GM18502 (cell line): ENCODE measurements at regions not wholly inside any gene's neighbourhood (a gene's known extent, or its start where the extent isn't known, plus 50 kb on each side); places are given as distances from the start of the nearest gene placed in this dataset.

ENCODE experiments used
- ATAC-seq: cut with Tn5 transposase; IDR thresholded peaks from one replicate; pipeline ENCODE4 v1.9.1; 2021; ENCODE audit warnings: mild to moderate bottlenecking; ENCODE audit not compliant: unreplicated experiment, poor library complexity

DNA sequence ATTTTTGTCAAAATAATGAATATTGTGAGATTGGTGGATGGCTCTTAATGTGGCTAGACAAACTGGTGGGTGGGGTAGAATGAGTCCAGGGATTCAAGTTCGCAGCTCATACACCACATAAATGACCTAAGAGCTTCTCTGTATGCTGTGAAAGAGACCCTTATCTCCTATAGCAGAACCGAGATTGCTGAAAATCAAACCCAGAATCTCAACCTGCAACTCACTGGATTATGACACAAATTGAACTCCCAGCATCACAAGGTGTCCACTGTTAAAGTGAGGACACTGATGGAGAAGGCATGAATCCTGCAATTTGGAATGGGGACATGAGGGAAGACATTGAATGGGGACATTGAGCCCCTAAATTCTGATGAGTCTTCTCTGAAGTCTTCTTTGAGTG is 51.3 kb upstream of the CNKSR3 start:
- ATAC-seq = no peak

DNA sequence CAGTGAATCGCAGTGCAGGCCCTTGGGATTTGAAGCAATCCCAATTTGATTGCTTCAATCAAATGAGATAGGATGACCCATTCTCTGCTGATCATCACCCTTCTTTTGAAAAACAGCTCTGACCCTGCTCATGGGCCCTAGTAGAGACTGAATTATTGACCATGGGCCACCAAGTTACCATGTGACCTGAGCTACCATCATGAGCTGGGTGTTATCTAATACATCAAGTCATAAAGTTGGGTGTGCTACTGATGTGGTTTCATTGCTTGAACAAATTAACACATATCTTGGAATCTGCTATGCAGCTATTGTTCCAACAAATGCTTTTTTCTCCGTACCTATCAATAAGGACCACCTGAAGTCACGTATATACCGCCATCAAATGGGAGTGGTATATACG is 54.8 kb upstream of the CNKSR3 start:
- ATAC-seq = no peak

- ATAC-seq = no peak
These were observed 56.4 kb upstream of the CNKSR3 start for GRCh38 chr6:154566866-154567265.

- no peak for ATAC-seq
These were observed 57.3 kb upstream of the CNKSR3 start for GRCh38 chr6:154567695-154568220.

- ATAC-seq = no peak
These were observed 58.8 kb upstream of the CNKSR3 start for GRCh38 chr6:154569156-154569862.

DNA sequence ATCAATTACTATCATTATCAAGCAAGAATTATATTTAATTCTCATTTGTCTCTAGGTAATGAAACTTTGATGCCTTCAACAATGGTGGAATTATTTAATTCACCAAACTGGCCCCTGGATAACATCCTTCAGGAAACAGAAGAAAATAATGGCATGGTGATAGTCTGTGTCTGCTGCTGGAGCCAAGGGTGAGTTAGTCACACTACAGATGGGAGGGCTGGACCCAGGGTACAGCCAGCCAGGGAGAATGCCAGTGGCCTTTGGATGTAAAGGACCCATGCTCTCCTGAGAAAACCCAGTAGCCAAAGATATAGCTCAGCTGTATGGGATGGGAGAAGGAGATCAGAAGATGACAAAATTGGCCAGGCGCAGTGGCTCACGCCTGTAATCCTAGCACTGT is 60.0 kb upstream of the CNKSR3 start:
- ATAC-seq = no peak

DNA sequence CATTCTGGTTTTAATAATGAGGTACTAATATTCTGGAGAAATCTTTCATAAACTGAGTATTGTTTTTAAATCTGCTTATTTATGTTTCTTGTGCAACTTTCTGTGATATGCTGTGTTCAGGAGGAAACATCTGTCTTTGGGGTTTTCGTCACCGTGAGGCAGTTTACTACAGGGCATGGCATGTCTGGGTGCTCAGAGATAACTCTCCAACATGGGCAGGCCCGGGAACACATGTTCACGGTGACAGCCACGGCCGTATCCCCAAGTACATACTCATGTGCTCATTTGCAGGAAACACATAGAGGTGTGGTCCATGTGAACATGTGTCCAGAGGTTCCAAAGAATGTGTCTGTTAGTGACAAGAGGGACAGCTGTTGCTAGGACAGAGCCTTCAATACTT is 62.1 kb upstream of the CNKSR3 start:
- no peak for ATAC-seq

- ATAC-seq = no peak
These were observed 67.6 kb upstream of the CNKSR3 start for GRCh38 chr6:154578004-154578559.

GRCh38 chr6:154579046-154579445 is 68.6 kb upstream of the CNKSR3 start:
- no peak for ATAC-seq

- ATAC-seq = no peak
These were observed 69.0 kb upstream of the CNKSR3 start for GRCh38 chr6:154579485-154579884.

GRCh38 chr6:154580397-154581135 is 70.1 kb upstream of the CNKSR3 start:
- no peak for ATAC-seq

DNA sequence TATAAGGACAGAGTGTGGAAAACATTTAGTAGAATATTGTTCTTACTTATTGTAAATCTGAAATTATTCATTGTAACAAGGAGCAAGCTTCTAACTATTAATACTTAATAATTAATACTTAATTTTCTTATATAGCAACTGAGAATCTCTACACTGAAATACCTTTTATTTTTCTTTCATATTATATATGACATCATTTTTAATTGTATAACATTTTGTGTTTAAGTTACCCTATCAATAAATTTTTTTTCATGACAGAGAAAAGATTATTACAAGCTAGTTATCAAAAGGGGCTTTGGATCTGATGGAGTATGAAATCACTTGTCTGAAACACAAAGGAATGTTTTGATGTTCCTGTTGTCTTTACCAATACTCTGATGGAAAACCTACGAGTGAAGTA is 72.2 kb upstream of the CNKSR3 start:
- ATAC-seq = no peak

DNA sequence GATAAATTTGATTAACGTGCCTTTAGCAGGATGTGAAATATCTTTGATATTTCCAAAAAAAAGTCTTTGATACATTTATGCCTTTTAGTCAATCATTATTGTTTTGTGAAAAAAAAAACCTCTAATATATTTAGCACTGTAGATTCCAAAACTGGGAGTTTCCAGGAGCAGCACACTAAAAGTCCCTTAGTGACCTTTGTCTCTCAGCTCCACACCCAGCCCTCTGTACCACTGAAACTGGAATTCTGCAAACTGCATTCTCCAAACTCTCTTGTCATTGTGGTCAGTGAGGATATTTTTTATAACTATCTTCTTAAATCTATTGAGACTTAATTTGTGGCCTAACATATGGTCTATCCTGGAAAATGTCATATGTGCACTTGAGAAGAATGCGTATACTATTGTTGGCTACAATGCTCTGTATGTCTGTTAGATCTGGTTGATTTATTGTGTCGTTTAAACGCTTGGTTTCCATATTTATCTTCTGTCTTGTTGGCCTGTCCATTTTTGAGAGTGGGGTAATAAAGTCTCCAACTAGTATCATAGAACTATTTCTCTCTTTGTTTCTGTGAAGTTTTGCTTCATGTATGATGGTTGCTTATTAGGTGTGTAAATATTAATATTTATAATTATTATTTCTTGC is 73.2 kb upstream of the CNKSR3 start:
- ATAC-seq = no peak

GRCh38 chr6:154590756-154591155 is 80.3 kb upstream of the CNKSR3 start:
- ATAC-seq = no peak

- no peak for ATAC-seq
These were observed 80.7 kb upstream of the CNKSR3 start for GRCh38 chr6:154591234-154591633.

DNA sequence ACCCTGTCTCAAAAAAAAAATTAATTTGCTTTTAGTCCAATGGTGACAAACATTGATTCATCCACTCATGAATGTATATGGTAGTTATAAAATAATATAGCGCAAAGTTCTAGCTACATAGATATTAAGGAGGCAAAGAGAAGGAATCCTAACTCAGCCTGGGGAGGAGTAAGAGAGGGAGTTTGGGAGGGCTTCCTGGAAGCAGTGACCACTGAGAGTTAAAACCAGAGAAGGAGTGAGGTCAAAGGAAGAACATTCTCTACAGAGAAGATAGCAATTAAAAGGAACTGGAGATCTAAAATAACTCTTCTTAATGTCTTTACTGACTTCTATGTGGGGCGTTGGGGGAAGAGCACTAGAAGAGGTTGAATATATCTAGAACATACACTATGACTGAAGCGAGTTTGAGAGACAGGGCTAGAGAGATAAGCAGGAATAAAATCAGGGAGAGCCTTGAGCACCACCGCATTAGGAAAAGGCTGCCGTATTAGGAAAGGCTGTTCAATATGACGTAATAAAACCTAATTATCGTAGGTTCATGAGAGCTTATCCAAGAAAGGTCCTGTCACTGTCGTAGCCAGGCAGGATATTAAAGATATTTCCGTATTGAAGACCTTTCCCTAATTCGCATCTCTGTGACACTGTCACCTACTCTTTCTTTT is 81.8 kb upstream of the CNKSR3 start:
- no peak for ATAC-seq

GRCh38 chr6:154593122-154593521 is 82.6 kb upstream of the CNKSR3 start:
- no peak for ATAC-seq

GRCh38 chr6:154594496-154595198 is 84.2 kb upstream of the CNKSR3 start:
- no peak for ATAC-seq

DNA sequence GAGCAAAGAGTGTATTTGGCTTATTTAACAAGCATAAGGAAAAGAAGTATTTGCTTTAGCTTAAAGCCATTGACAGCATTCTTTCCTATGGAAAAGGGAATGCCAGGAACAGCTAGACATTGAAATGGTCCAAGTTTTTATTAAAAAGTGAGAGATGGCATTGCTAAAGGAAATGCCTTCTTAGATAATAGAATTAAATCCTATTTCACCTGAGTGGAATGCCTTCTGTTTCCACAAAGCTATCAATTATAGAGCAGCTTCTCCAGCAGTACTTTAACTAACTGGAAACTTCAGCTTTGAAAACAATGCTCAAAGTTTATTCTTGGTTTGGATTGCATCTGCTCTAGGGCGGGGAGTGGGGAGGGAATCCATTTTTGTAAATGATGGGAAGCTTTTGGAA is 85.1 kb upstream of the CNKSR3 start:
- ATAC-seq = no peak

DNA sequence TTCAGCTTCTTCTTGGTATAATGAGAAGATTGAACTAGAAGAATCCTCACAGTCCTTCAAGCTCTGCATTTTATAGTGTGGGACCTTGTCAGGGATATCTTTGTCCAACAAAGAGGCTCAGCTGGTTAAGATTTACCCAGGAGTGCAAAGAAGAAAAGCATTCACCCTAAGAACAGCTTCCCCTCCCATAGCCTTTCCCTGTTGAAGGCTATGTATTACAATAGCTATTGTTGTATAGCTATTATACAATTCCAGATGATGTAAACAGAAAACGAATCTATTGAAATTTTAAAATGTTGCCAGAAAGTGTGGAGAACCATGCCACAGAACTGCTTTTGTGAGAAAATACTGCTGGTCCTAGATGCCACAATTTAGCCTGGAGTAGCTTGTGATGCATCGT is 85.5 kb upstream of the CNKSR3 start:
- no peak for ATAC-seq
